IPS-NIHi11 (cell line): ENCODE measurements at regions not wholly inside any gene's neighbourhood (a gene's known extent, or its start where the extent isn't known, plus 50 kb on each side); places are given as distances from the start of the nearest gene placed in this dataset.
"Not testable (repeated sequence)": the region's sequence is repeated elsewhere in the genome, so short reads cannot be mapped to it uniquely, and the experiment has no call there.

Experiments
- DNase-seq: peaks from one replicate; pipeline ENCODE4 v3.0.0; 2012; ENCODE audit warnings: mixed read lengths, low spot score

DNA sequence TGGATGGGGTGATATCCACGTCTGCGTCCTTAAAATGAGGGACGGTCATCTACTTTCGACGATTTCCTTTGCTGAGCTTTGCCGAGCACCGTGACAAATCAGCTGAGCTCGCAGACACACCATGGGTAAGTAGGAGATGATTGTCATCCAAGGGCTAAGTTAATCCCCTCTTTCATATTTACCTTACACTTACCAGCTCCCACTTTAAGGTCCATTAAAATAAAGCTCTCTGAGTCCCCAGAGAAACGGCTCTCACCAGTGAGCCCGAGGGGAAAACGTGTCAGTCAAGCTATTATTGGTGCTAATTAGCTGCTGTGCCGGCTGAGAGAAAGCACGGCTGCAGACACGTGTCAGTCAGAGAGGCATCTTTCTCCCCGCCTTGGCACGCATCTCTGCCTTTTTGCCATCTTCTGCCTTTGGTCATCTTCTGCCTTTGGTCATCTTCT, 72.2 kb downstream of the CRLF2 start:
- DNase-seq: no peak

DNA sequence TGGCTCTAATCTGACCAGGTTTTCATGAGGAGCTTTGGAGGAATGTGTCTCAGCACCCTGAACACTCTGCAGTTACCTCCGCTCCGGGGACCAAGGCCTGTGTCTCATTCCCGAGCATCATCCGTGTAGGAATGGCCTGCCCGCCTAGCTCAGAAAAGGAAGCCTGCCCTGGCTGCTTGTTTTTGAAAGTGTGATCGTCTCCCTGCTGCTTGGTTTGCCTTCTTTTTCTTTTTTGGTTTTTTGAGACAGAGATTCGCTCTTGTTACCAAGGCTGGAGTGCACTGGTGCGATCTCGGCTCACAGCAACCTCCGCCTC, 73.3 kb downstream of the CRLF2 start:
- DNase-seq: no peak

DNA sequence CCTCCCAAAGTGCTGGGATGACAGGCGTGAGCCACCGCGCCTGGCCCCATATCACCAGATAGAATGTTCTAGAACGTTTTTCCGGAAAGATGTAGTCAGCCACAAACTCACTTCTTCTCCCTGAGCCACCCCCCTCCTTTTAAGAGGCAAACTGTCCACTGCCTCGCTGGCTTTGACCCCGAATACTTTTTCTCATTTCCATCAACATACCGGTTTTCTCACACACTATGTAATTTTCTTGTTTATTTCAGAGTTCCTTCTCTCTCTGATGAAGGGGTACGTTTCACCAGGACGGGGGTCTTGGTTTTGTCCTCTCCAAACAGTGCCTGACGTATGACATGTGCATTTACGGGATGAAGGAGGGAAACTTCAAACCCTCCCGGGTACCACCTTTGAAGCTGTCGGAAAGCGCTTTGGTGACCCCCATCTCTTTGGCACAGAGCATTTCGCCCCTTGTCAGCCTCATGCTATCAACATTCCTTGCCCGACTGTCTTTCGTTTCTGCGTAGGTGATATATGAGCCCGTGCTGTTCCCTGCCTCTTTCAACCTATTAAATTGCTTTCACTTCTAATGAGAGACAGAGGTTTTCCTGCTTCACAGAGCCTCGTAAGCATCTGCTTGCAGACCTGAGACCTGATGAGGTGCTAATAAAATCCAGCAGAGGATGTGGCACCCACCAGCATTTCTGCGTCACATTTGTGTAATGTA, 73.8 kb downstream of the CRLF2 start:
- DNase-seq: no peak

- no peak for DNase-seq
Observed at GRCh38 chrX:1137531-1137930, 74.9 kb downstream of the CRLF2 start.

GRCh38 chrX:1136582-1136981, 75.9 kb downstream of the CRLF2 start:
- DNase-seq: not testable (repeated sequence)

DNA sequence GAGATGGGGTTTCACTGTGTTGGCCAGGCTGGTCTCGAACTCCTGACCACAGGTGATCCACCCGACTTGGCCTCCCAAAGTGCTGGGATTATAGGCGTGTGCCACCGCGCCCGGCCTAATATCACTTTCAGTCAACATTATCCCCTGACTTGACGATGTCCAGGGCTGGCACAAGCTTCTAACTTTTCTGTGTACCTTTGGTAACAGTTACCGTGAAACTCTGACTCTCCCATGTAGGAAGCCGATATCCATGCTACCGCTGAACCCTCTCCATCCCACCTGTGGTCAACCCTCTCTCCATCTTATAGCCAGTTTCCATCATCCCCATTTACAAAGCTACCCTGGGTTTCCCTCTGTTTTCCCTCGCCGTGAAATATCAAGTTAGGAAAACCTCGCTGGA, 77.5 kb downstream of the CRLF2 start:
- DNase-seq: no peak

GRCh38 chrX:1134156-1134555, 78.3 kb downstream of the CRLF2 start:
- no peak for DNase-seq

DNA sequence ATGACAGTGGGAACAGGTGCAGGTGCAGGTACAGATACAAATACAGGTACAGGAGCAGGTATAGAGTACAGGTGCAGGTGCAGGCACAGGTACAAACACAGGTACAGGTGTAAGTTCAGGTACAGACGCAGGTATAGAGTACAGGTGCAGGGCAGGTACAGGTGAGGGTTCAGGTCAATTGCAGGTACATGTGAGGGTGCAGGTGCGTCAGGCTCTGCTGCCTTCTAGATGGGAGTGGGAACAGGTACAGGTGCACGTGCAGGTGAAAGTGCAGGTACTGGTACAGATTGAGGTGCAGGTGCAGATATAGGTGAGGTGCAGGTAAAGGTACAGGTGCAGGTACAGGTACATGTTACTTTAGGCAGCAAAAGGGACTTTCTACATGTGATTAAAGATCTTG, 85.7 kb downstream of the CRLF2 start:
- DNase-seq: no peak

- no peak for DNase-seq
Observed at GRCh38 chrX:1124531-1124930, 87.9 kb downstream of the CRLF2 start.

GRCh38 chrX:1122851-1123250, 89.6 kb downstream of the CRLF2 start:
- DNase-seq: not testable (repeated sequence)

- no peak for DNase-seq
Observed at GRCh38 chrX:1119275-1119674, 93.2 kb downstream of the CRLF2 start.

DNA sequence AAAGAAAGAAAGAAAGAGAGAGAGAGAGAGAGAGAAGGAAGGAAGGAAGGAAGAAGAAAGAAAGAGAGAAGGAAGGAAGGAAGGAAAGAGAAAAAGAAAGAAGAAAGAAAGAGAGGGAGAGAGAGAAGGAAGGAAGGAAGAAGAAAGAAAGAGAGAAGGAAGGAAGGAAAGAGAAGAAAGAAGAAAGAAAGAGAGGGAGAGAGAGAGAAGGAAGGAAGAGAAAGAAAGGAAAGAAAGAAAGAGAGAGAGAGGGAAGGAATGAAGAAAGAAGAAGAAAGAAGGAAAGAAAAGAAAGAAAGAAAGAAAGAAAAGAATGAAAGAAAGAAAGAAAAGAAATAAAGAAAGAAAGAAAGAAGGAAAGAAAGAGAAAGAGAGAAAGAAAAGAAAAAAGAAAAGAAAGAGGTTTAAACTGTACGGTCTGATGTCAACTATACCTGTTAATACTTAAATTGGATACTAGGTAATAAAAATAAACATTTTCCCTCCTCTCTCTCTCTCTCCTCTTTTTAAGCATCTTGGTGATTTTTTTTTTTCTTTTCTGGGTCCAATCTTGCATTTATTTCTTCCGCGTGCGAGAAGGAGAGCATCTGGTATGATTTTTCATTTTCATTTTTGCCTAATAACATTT, 93.8 kb downstream of the CRLF2 start:
- DNase-seq: no peak

GRCh38 chrX:1115411-1115810, 97.0 kb downstream of the CRLF2 start:
- DNase-seq: not testable (repeated sequence)

GRCh38 chrX:1112321-1112720, 100.1 kb downstream of the CRLF2 start:
- DNase-seq: no peak

DNA sequence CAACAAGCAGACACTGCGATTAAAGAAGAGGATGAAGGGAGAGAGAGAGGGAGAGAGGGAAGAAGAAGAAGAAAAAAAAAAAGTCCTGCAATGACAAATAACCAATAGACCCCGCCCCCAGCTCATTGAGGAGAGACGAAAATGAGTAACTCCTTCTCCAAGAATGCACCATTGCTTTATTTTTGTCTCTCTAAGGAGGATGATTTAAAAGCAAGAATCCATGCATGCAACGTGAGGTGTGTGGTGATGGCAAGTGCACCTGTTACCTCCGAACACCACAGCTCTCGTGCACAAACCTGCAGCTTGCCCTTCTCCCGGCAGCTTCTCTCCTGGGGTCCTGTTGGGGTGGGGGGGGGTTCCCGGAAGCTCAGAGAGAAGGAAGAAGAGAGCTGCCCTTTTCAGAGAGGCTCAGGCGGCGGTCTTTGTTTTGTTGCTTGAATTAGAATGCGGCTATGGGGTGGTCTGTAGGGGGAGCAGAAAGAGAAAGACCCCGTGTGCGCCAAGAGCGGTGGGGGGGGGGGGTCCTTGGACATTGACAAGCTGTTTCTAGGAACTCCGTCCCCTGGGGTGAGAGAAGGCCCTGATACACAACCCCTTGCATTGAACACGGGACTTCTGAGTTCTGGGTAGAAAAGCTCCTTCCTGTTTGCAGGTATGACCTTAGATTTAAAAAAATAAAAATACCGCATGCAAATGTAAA, 100.7 kb downstream of the CRLF2 start:
- peak; percentile 54 for DNase-seq

DNA sequence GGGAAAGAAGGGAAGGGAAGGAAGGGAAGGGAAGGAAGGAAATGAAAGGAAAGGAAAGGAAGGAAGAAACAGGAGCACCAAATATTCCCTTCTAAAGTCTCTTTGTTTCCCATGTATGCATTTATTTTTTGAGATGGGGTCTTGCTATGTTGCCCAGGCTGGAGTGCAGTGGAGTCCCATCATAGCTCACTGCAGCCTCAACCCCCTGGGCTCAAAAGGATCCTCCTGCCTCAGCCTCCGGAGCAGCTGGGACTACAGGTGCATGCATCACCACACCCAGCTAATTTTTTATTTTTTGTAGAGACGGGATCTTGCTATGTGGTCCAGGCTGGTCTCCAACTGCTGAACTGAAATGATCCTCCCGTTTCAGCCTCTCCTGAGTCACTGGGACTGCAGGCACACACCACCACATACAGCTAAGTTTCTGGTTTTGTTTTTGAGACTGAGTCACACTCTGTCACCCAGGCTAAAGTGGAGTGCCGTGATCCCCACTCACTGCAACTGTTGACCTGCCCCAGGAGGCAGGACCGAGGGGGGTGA, 102.8 kb downstream of the CRLF2 start:
- no peak for DNase-seq

GRCh38 chrX:1108501-1109445, 103.7 kb downstream of the CRLF2 start:
- peak; percentile 57 for DNase-seq

- no peak for DNase-seq
Observed at GRCh38 chrX:1106478-1107210, 105.8 kb downstream of the CRLF2 start.

- no peak for DNase-seq
Observed at GRCh38 chrX:1105671-1106419, 106.6 kb downstream of the CRLF2 start.

DNA sequence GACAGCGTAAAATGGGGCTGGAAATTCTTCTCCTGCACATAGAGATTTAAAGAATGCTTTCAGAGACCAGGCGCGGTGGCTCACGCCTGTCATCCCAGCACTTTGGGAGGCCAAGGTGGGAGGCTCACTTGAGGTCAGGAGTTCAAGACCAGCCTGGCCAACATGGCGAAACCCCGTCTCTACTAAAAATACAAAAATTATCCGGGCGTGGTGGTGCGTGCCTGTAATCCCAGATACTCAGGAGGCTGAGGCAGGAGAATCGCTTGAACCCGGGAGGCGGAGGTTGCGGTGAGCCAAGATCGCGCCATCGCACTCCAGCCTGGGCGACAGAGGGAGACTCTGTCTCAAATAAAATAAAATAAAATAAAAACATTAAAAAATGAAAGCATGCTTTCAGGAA, 107.4 kb downstream of the CRLF2 start:
- not testable (repeated sequence) for DNase-seq

- DNase-seq: no peak
Observed at GRCh38 chrX:1103360-1103759, 109.1 kb downstream of the CRLF2 start.
